Neuronal stem cell (in vitro differentiated cells): ENCODE measurements at regions not wholly inside any gene's neighbourhood (a gene's known extent, or its start where the extent isn't known, plus 50 kb on each side); places are given as distances from the start of the nearest gene placed in this dataset.

ENCODE experiments used
- DNase-seq: peaks from one replicate; pipeline ENCODE4 v3.0.0-alpha.2; 2013; ENCODE audit warnings: low spot score
- H2AFZ ChIP-seq: one replicate; pipeline ENCODE4 v1.6.1; 2013; ENCODE audit warnings: mild to moderate bottlenecking, low read length, inconsistent platforms
- H2AK5ac ChIP-seq: 2 replicates; pipeline ENCODE4 v1.6.1; 2013; ENCODE audit warnings: low read depth, mild to moderate bottlenecking, inconsistent platforms, low read length, moderate library complexity, mixed read lengths
- H2BK120ac ChIP-seq: 2 replicates; pipeline ENCODE4 v1.6.1; 2013; ENCODE audit warnings: low read depth, mild to moderate bottlenecking, inconsistent platforms, low read length, moderate library complexity, mixed read lengths
- H2BK12ac ChIP-seq: one replicate; pipeline ENCODE4 v1.6.1; 2013; ENCODE audit warnings: low read length, inconsistent platforms
- H2BK15ac ChIP-seq: 2 replicates; pipeline ENCODE4 v1.6.1; 2013; ENCODE audit warnings: mild to moderate bottlenecking, low read length, inconsistent platforms, mixed read lengths
- H2BK5ac ChIP-seq: one replicate; pipeline ENCODE4 v1.6.1; 2013; ENCODE audit warnings: inconsistent platforms, mild to moderate bottlenecking, low read length, moderate library complexity
- H3K14ac ChIP-seq: one replicate; pipeline ENCODE4 v1.6.1; 2013; ENCODE audit warnings: low read length, inconsistent platforms
- H3K18ac ChIP-seq: 2 replicates; pipeline ENCODE4 v1.6.1; 2013; ENCODE audit warnings: low read length, inconsistent platforms
- H3K23ac ChIP-seq: 2 replicates; pipeline ENCODE4 v1.6.1; 2013; ENCODE audit warnings: low read depth, mild to moderate bottlenecking, mixed read lengths, low read length, inconsistent platforms; ENCODE audit not compliant: poor library complexity
- H3K27ac ChIP-seq: replicated peaks from 3 replicates; pipeline ENCODE4 v1.5.1; 2013; ENCODE audit warnings: low read length, inconsistent platforms
- H3K27me3 ChIP-seq, 3 experiments: 2 replicates each; pipeline ENCODE4 v1.6.1; 2013; ENCODE audit warnings: low read length in 3 of 3, mild to moderate bottlenecking in 2 of 3, inconsistent platforms in 1 of 3, low read depth in 1 of 3, mixed read lengths in 1 of 3, moderate library complexity in 1 of 3; ENCODE audit not compliant: control insufficient read depth in 3 of 3, insufficient read depth in 3 of 3
- H3K36me3 ChIP-seq, 2 donors: replicated peaks in 1 of 2; 2 replicates each; pipeline ENCODE4 v1.6.1; 2013; ENCODE audit warnings: low read length in 2 of 2; ENCODE audit not compliant: control insufficient read depth in 2 of 2, insufficient read depth in 2 of 2
- H3K4ac ChIP-seq: 2 replicates; pipeline ENCODE4 v1.6.1; 2013; ENCODE audit warnings: inconsistent platforms, mild to moderate bottlenecking, low read length, moderate library complexity
- H3K4me1 ChIP-seq, 2 donors: 1 replicate in 1 of 2; 2 replicates in 1 of 2; pipeline ENCODE4 v1.6.1; 2013; ENCODE audit warnings: low read length in 2 of 2, low read depth in 1 of 2; ENCODE audit not compliant: control insufficient read depth in 2 of 2, insufficient read depth in 1 of 2
- H3K4me2 ChIP-seq: one replicate; pipeline ENCODE4 v1.6.1; 2013; ENCODE audit warnings: mild to moderate bottlenecking, low read length, inconsistent platforms; ENCODE audit not compliant: insufficient read depth, poor library complexity, severe bottlenecking
- H3K4me3 ChIP-seq, 2 donors: 2 replicates each; pipeline ENCODE4 v1.5.1; 2013; ENCODE audit warnings: low read length in 2 of 2, mild to moderate bottlenecking in 2 of 2, inconsistent platforms in 1 of 2, moderate library complexity in 1 of 2
- H3K79me1 ChIP-seq: one replicate; pipeline ENCODE4 v1.6.1; 2013; ENCODE audit warnings: low read depth, mild to moderate bottlenecking, inconsistent platforms, low read length, moderate library complexity
- H3K9ac ChIP-seq: one replicate; pipeline ENCODE4 v1.6.1; 2013; ENCODE audit warnings: mild to moderate bottlenecking, low read depth, low read length, inconsistent platforms; ENCODE audit not compliant: poor library complexity
- H3K9me3 ChIP-seq, 2 donors: replicated peaks in 1 of 2; 2 replicates each; pipeline versions ENCODE3 to v1.6.1; 2013; ENCODE audit warnings: low read length in 2 of 2, mild to moderate bottlenecking in 2 of 2, inconsistent platforms in 1 of 2, low read depth in 1 of 2, mixed read lengths in 1 of 2, moderate library complexity in 1 of 2; ENCODE audit not compliant: control insufficient read depth in 2 of 2, insufficient read depth in 1 of 2
- H4K8ac ChIP-seq: one replicate; pipeline ENCODE4 v1.6.1; 2013; ENCODE audit warnings: low read depth, mild to moderate bottlenecking, inconsistent platforms, low read length, moderate library complexity
- H4K91ac ChIP-seq: one replicate; pipeline ENCODE4 v1.6.1; 2013; ENCODE audit warnings: low read length, low read depth, mild to moderate bottlenecking, inconsistent platforms; ENCODE audit not compliant: poor library complexity
- WGBS, 2 donors: extraction: QIAGEN DNeasy Blood & Tissue Kit; methylation state at CpG; one replicate each; pipeline ENCODE4 v1.1.7; 2013; ENCODE audit warnings: missing lambda C conversion rate in 2 of 2, mixed read lengths in 1 of 2; ENCODE audit not compliant: insufficient read length in 2 of 2, insufficient replicate concordance in 1 of 2; ENCODE audit errors: extremely low coverage in 2 of 2; 5-methylcytosine and 5-hydroxymethylcytosine counted together

GRCh38 chr7:37541810-37542443 lies 93.3 kb upstream of the ELMO1 start:
- no peak overlapping the region for H3K4me3 ChIP-seq
- H3K9me3 ChIP-seq = peaks cover 0 to 2% of the 10 kb centered on the region in 2 donors
- H3K18ac ChIP-seq = no peak overlapping the region
- no peak overlapping the region for H3K14ac ChIP-seq
- no peaks in the 10 kb centered on the region for H3K79me1 ChIP-seq
- H2BK5ac ChIP-seq = no peak overlapping the region
- H3K27me3 ChIP-seq = no peaks in the 10 kb centered on the region
- H3K4ac ChIP-seq = no peak overlapping the region
- H2BK12ac ChIP-seq = no peak overlapping the region
- H4K8ac ChIP-seq = no peak overlapping the region
- H4K91ac ChIP-seq = no peak overlapping the region
- H3K27ac ChIP-seq = no peak overlapping the region
- no CpG with 5 or more reads among the region's 3 CpGs for WGBS, 2 donors
- no peaks in the 10 kb centered on the region for H3K36me3 ChIP-seq
- H3K4me1 ChIP-seq = peaks cover 0 to 2% of the 10 kb centered on the region in 2 donors
- no peak overlapping the region for H2BK15ac ChIP-seq
- no peak overlapping the region for H3K23ac ChIP-seq
- H3K4me2 ChIP-seq = no peak overlapping the region
- H2AK5ac ChIP-seq = no peak overlapping the region
- no peak for DNase-seq
- no peak overlapping the region for H3K9ac ChIP-seq
- no peak overlapping the region for H2BK120ac ChIP-seq
- peak overlapping the region; percentile 21 for H2AFZ ChIP-seq

GRCh38 chr7:37545619-37546534 lies 97.2 kb upstream of the ELMO1 start:
- Histone ChIP-seq H2BK5ac (no peak overlapping the region), H3K4me3 (no peak overlapping the region), H3K18ac (no peak overlapping the region), H3K36me3 (no peaks in the 10 kb centered on the region), H2BK120ac (no peak overlapping the region), H3K9ac (no peak overlapping the region), H3K4me1 (peaks cover 2 to 9% of the 10 kb centered on the region in 2 donors), H3K23ac (no peak overlapping the region), H2AK5ac (no peak overlapping the region), H3K79me1 (no peaks in the 10 kb centered on the region), H2AFZ (peak overlapping the region; percentile 61), H3K4ac (no peak overlapping the region), H3K9me3 (peaks cover 0 to 11% of the 10 kb centered on the region in 2 donors), H4K91ac (no peak overlapping the region), H3K27me3 (no peaks in the 10 kb centered on the region), H3K27ac (no peak overlapping the region), H3K14ac (no peak overlapping the region), H2BK12ac (no peak overlapping the region), H3K4me2 (no peak overlapping the region), H2BK15ac (no peak overlapping the region), H4K8ac (no peak overlapping the region)
- no peak for DNase-seq
- WGBS, 2 donors = no CpG with 5 or more reads among the region's 7 CpGs

GRCh38 chr7:37546677-37547076 lies 98.0 kb upstream of the ELMO1 start:
- Histone ChIP-seq H2BK15ac (no peak overlapping the region), H3K18ac (no peak overlapping the region), H2BK12ac (no peak overlapping the region), H3K14ac (no peak overlapping the region), H3K79me1 (no peaks in the 10 kb centered on the region), H3K27me3 (no peaks in the 10 kb centered on the region), H2BK120ac (no peak overlapping the region), H3K4me2 (no peak overlapping the region), H2AFZ (no peak overlapping the region), H4K8ac (no peak overlapping the region), H3K4me1 (peaks cover 5 to 17% of the 10 kb centered on the region in 2 donors), H4K91ac (no peak overlapping the region), H3K9me3 (peaks cover 0 to 12% of the 10 kb centered on the region in 2 donors), H3K23ac (no peak overlapping the region), H3K9ac (no peak overlapping the region), H2AK5ac (no peak overlapping the region), H3K4ac (no peak overlapping the region), H2BK5ac (no peak overlapping the region), H3K27ac (no peak overlapping the region), H3K36me3 (no peaks in the 10 kb centered on the region), H3K4me3 (no peak overlapping the region)
- DNase-seq = no peak
- no CpG with 5 or more reads among the region's 3 CpGs for WGBS, 2 donors
